NCI-H187 treated with DMSO at 0.1 percent for 48 hours (cell line): ENCODE measurements at regions not wholly inside any gene's neighbourhood (a gene's known extent, or its start where the extent isn't known, plus 50 kb on each side); places are given as distances from the start of the nearest gene placed in this dataset.
A peak's percentile ranks its signal among the peaks of the same experiment; 100 is the strongest.
"Not testable (repeated sequence)": the region's sequence is repeated elsewhere in the genome, so short reads cannot be mapped to it uniquely, and the experiment has no call there.

Source experiments
- DNase-seq: peaks from one replicate; lab custom pipeline; 2025; lab: John Stamatoyannopoulos, UW

DNA sequence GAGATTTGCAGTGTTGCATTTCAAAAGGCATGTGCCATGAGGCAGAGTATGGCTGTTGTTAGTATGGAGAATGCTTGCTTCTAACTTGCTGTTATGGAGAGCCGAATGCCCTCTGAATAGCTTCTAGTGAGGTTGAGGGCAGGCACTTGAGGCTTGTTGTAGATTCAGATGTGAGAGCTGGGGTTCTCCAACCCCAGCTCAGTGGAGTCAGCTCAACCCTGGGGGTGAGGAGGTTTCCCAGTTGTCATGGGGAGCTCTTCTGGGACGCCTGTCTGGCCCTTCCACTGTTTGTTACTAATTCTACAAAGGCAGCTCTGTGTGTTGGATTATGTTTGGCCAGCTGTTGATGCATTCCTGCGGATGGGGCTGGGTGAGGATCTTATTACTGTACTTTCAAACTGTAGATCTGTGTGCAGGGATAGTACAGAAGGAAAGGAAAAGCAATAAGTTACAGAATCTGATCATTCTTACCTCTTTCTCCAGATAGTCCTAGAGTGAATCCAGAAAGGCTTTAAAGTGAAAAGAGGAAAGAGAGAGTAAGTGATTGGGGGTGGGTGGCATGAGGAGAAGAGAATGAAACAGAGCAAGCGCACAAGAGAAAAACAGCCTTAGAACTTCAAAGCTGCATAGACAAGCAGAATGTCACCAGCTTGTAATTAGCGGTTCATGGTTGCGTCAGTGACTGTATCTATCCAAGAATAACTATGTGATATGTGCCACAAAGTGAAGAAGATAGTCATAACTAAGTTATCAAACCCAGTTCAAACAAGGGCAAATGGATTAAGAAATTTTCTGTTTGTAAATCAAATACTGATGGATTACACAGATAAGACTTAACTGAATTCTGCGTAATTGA is 148.7 kb downstream of the PRL start:
- peak; percentile 34 for DNase-seq

DNA sequence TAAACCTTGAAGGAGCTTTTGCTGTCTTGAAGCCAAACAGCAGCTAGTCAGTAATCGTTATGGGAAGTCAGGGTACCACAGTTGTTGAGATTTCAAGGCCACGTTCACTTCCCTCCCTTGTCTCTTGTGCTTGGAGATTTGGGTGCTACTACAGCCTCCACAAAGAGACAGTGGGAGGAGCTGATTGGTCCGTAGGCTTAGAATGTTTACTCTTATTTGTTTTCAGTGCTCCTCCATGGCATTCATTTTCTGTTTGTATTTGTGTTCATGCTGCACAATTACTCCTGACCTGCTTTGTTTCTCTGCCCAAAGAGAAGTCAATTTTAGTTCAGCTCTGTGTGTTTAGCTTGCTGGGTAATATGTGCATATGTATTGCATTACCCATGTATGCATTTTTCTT is 147.7 kb downstream of the PRL start:
- DNase-seq = no peak

DNA sequence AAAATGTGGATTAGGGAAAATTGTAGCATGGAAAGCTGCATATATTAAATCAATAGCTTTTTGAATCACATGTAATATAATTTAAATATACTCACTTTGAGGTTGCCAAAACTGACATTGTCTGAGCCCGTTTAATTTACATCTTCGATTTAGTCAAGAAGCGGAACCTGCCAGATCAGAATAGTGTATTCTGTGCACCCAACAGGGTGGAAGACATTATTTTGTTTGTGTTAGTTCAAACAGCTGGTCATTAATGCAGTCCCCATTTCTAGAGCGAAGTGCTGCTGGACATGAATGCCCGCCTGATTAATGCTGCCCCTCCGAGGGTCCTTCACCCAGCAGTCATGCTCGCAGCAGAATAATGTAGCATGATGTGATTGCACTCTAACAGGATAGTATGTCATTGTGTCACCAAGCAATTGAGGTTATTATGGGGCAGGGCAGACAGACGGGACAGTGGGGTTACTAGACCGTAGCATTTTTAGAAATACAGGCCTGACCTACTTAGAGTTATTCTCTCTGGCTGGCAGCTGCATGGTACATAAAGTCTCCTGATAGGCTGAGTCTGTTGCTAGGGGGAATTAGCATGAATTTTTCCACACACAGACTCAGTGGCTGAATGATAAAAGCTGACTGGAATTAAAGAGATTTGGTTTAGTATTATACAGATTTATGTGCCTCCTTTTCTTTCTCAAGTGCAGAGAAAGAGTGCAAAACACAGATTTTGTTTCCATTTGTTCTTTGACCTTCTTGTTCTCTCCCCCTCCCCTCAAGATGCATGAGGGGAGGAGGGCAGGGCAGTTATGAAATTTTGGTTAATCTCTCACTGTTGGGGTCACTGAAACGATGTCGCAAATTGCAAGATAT is 147.1 kb downstream of the PRL start:
- no peak for DNase-seq

DNA sequence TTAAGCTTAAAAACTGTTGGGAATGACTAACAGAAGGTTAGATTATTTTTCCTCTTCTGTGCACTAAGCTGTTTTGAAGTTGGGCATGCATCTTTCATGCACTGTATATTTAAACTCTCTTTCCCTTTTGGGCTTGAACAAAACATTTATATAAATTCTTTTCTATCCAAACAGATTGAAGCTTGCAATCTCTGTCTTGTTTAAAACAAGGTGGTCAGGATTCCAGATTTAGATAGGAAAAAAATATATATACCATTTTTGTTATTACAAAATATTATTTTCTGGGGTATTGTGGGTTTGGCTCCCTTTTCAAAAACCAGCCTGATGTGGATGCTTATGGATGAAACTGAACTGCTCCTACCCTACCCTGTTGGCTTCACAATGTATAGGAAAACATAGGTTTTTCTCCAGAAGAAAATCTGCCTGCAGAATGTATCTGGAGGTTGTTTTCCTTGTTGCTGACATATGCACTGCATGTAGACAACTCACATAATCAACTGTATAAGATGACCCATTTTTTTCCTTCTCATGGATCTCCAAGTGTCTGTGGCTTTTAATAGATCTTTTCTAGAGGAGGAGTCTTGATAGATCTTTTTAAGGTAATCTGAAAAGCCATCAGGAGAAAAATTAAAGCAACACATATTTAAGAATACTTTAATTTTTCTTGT is 146.3 kb downstream of the PRL start:
- no peak for DNase-seq

DNA sequence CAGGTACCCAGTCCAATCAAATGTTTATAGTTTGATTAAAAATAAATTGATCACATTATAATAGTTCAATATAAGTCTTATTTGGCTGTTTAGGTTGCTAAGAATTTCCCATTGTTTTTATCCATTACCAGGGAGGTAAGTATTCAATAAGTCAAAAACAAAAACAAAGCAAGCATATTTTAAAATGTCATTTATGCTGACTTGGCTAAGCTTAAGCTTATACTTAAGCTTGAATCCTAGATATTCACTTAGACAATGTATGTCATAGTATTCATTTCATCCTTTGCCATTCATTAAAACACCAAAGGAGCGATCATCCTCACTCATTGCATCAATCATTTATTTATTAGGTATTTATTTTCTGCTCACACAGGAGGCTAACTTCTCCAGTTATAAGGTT is 144.9 kb downstream of the PRL start:
- no peak for DNase-seq

DNA sequence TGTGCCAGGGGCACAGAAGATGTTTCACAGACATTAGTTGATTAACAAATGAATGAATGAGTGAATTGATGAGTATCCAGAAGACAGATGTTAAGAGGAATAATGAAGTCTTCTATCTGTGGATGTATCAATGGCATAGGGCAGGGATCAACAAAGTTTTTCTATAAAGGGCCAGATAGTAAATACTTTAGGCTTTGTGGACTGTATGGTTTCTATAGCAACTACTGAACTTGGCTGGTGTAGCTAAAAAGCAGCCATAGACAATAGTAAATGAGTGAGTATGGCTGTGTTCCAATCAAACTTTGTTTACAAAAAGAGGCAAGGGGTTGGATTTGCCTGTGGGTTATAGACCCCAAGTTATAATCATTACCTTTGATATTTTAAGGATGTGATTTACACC is 144.0 kb downstream of the PRL start:
- DNase-seq = no peak

DNA sequence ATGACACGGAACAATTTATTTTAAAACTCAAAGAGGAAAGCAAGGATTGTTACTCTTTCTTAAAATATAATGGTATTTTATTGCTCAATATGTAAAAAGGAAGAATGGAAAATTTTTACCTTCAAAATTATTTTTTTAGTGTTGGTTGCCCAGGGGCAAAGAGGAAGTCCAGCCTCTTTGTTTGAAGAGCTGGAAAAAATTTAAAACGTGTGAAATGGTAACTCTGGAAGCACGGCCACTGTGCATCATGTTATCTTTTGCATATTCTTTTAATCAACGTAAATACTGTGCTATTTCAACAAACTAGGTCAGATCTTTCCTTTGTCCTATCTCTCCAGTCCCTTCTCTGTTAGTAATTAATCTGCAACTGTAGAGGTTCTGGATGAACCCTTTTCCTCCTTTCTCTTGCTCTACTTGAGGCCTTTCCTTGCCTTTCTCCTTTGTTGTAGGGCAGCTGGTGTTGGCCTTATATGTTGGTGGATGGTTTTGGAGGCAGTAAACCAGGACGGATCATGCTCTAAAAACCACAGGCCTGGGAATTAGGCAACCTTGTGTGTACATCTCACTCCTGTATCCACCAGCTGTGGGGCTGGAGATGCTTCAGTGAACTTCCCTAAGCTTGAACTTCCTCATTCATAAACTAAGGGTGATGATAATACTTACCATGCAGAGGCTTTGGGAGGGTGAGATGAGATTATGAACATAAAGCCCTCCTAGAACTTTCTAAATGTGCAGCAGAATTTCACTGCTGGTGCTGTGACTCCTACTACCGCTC is 143.3 kb downstream of the PRL start:
- DNase-seq = no peak

DNA sequence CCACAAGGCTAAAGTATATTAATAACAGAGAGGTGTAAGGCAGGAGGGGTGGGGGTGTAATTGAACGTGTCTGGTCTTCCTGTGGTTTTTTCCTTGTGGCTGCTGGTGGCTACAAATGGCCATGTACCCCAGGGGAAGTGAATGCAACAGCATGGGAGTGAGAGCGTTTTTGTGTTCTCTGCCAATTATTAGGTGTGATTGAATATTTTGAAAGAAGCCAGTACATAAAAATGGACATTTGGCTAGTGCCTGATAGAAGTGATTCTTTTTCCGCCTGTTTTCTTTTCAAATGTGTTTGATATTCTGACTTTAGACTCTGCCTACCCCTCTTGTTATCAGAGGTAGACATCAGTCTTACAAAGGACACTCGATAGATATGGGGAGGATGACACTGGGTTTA is 141.3 kb downstream of the PRL start:
- DNase-seq = no peak

DNA sequence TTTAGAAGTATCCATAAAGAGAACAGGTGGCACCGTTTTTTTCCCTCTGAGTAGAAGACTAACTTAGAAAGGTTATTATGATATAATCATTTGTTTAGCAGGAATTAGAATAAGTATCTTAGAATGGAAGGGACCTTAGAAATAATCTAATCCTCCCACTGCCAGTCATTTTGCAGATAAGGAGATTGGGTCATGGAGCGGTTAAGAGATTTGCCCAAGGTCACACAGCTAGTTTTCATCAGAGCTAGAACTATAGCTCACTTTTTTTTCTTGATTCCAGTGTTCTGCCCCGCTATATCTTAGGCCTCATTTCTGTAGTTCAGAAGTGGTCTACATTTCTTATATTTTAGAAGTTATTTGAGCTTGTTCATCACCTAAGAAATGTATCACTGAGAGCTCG is 139.6 kb downstream of the PRL start:
- no peak for DNase-seq

DNA sequence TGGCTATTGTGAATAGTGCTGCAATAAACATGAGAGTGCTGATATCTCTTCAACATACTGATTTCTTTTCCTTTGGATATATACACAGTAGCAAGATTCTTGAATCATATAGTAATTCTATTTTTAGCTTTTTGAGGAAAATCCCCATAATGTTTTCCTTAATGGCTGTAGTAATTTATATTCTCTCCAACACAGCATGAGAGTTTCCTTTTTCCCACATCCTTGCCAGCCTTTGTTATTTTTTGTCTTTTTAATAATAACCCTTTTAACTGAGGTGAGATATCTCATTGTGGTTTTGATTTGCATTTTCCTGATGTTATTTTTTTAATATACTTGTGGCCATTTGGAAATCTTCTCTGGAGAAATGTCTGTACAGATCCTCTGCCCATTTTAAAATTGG is 132.6 kb downstream of the PRL start:
- no peak for DNase-seq

DNA sequence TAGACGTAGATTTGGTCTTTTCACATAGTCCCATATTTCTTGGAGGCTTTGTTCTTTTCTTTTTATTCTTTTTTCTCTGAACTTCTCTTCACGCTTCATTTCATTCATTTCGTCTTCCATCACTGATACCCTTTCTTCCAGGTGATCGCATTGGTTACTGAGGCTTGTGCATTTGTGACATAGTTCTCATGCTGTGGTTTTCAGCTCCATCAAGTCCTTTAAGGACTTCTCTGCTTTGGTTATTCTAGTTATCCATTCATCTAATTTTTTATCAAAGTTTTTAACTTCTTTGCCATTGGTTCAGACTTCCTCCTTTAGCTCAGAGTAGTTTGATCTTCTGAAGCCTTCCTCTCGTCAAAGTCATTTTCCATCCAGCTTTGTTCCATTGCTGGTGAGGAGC is 125.8 kb downstream of the PRL start:
- not testable (repeated sequence) for DNase-seq

DNA sequence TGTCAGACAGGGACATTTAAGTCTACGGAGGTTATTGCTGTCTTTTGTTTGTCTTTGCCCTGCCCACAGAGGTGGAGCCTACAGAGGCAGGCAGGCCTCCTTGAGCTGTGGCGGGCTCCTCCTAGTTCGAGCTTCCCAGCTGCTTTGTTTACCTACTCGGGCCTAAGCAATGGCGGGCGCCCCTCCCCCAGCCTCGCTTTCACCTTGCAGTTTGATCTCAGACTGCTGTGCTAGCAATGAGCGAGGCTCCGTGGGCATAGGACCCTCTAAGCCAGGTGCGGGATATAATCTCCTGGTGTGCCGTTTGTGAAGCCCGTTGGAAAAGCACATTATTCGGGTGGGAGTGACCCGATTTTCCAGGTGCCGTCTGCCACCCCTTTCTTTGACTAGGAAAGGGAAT is 125.0 kb downstream of the PRL start:
- not testable (repeated sequence) for DNase-seq

DNA sequence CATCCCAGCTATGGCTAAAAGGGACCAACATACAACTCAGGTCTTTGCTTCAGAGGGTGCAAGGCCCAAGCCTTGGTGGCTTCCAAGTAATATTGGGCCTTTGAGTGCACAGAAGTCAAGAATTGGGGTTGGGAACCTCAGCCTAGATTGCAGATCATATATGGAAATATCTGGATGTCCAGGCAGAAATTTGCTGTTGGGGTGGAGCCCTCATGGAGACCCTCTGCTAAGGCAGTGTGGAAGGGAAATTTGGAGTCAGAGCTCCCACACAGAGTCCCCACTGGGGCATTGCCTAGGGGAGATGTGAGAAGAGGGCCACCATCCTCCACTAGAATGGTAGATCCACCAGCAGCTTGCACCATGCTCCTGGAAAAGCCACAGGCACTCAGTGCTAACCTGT is 123.5 kb downstream of the PRL start:
- no peak for DNase-seq

DNA sequence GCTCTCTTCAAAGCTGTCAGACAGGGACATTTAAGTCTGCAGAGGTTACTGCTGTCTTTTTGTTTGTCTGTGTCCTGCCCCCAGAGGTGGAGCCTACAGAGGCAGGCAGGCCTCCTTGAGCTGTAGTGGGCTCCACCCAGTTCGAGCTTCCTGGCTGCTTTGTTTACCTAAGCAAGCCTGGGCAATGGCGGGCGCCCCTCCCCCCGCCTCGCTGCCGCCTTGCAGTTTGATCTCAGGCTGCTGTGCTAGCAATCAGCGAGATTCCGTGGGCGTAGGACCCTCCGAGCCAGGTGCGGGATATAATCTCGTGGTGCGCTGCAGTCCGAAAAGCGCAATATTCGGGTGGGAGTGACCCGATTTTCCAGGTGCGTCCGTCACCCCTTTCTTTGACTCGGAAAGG is 116.6 kb downstream of the PRL start:
- DNase-seq = not testable (repeated sequence)

DNA sequence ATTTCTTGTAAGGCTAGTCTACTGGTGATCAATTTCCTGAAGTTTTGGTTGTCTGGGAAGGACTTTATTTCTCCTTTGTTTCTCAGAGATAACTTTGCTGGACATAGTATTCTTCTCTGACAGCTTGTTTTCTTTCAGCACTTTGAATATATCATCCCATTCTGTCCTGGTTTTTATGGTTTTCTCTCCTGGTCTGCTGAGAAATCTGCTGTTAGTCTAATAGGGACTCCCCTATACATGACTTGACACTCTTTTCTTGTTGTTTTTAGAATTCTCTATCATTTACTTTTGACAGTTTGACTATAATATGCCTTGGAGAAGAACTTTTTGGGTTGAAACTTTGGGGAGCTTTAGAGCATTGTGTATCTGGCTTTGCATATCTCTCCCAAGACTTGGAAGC is 112.5 kb downstream of the PRL start:
- no peak for DNase-seq

DNA sequence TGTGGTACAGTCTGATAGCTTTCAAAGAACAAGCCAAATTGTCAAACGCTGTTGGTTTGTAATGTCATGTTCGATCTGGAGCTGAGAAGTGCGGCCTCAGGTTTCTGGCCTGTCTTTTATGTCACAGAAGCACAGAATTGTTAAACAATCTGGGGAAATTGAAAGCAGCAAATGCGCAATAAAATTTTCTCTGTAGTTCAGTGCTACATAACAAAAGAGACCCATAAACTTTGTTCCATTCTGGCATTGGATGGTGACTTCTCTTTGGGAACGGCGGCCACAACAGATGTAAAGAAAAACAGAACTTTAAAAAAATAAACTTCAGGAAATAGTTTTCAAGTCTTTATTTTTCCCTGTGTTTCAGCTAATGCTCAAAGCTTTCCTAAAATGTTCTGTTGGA is 106.9 kb downstream of the PRL start:
- no peak for DNase-seq

DNA sequence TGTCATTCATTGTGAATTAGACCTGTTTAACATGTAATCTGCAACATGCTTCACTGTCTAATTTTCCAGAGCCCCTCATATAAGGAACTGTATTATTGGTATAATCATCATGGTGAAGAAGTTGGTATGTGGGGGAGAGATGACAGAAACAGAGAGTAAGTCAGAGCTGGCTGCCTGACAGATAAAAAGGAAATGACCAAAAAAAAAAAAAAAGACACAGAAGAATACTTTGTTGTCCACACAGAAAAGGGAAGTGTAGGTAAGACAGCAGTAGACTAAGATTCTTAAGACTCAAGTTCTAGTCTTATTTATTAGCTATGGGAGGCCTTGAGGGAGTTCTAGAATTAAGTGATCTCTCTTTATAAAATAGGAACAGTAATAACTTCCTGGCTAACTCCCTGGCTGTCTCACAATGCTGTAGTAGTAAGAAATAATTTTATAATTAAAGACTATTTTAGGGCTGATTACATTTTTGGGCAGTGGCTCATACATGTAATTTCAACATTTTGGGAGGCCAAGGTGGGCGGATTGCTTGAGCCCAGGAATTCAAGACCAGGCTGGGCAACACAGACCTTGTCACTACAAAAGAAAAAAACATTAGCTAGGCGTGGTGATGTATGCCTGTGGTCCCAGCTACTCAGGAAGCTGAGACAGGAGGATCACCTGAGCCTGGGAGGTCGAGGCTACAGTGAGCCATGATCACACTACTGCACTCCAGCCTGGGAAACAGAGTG is 102.5 kb downstream of the PRL start:
- no peak for DNase-seq

DNA sequence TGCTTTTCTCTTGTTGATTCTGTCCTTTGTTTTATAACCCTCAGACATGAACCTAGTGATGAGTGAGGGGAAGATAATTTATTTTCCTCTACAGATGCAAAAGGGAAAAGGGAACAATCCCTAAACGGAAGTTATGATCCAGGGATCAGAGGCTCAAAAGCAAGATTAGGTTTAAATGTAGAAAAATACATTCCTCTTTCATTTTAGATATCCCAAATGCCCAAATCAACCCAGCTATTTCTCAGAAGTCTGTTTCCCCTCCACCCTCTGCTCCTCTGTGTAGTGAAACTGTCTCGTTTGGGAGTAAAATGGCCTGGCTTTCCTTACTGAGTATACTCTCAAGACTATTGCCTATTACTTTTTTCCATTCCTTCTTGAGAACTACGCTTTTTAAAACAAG is 97.1 kb downstream of the PRL start:
- no peak for DNase-seq

DNA sequence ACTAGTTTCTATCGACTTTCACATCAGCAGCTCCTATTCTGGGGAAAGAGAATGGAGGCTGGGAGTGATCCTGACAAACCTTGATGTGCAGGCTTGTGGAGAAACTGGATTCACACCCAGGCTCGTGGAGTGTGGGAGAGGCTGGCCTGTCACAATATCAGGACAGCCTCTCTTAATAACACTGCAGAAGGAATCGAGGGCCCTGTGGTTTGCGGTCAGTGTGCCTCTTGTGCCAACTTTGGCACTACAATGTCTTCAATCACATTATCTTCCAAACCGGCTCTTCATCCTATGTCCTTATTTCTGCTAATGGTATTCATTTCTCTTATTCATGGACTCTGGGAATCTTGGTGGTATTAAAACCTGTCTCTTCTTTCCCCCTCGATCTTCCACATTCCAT is 92.7 kb downstream of the PRL start:
- no peak for DNase-seq

DNA sequence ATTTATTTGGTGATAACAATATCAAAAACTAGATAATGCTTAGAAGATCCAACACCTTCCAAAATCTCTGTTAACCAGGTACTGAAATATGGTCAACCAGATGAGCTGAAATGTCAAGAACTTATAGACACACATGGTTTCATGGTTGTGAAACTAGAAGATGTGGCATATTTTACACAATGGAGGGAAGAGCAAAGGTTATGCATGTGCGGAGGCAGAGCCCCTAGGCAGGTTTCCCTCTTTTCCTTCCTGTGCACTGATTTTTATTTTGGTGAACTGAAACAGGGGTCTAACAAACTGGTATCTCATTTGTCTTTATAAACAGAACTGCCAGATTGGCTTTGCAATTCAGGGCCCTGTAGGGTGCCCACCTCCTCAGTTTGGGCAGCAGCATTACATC is 91.6 kb downstream of the PRL start:
- DNase-seq = no peak

DNA sequence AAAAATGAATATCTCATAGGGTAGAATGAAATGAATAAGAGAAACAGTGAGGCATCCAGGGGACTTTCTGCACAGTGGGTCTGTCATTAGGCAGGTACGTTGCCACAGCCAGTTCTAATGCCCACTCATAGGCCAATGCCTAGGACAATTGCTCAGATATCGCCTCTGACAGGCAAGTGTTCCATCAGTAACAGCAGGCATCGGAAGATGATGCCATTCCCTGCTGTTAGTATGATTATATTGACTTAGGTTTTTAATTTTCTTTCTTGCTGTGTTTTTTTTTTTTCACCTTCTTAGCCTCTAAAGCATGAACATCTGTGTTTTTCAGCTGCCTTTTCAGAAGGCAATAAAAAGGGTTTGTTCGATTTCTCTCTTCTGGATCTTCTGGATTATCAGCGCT is 90.7 kb downstream of the PRL start:
- DNase-seq = no peak
